GM18867 (cell line): ENCODE measurements at regions not wholly inside any gene's neighbourhood (a gene's known extent, or its start where the extent isn't known, plus 50 kb on each side); places are given as distances from the start of the nearest gene placed in this dataset.
"Not testable (repeated sequence)": the region's sequence is repeated elsewhere in the genome, so short reads cannot be mapped to it uniquely, and the experiment has no call there.

Experiments
- ATAC-seq: cut with Tn5 transposase; IDR thresholded peaks from one replicate; pipeline ENCODE4 v1.9.1; 2021; ENCODE audit warnings: mild to moderate bottlenecking, moderate library complexity; ENCODE audit not compliant: unreplicated experiment

DNA sequence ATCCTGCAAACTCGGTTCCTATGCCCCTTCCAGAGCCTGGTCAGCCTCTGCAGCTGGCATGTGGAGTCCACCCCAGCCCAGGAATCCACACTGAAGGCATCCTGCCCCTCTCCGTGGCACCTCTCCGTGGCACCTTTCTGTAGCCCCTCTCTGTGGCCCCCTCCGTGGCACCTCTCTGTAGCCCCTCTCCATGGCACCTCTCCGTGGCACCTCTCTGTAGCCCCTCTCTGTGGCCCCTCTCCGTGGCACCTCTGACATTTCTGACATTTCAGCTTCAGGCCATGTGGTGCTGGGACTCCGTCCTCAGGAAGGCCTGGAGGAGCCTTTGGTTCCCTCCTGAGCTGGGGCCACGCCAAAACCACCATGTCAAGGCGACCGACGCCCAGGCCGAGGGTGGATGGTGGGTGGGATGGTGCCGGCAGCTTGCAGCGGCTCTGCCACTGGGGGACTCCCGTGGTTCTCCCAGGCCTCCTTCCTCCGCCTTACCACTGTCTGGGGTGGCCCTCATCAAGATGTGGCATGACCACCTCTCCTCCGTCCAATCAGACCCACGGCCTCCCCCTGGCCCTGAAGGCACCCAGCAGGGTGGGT, 1518.5 kb downstream of the BRD1 start:
- no peak for ATAC-seq

DNA sequence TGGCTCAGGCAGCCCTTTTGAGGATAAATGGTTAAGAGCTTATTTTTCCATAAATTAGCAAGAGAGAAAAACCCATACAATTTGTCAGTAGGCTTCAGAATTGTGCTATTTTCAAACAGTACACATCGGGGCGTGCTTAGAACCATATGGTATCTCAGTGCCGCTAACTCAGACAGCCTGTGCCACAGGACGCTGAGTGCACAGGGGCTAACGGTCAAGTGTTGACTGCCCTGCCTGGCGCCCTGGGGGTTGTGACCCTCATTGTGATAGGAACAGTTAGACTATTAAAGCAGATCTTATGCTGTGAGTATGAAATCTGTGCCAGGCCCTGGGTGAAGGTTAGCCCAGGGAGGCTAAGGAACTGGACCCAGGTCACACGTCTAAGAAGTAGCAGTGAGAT, 1519.7 kb downstream of the BRD1 start:
- no peak for ATAC-seq

DNA sequence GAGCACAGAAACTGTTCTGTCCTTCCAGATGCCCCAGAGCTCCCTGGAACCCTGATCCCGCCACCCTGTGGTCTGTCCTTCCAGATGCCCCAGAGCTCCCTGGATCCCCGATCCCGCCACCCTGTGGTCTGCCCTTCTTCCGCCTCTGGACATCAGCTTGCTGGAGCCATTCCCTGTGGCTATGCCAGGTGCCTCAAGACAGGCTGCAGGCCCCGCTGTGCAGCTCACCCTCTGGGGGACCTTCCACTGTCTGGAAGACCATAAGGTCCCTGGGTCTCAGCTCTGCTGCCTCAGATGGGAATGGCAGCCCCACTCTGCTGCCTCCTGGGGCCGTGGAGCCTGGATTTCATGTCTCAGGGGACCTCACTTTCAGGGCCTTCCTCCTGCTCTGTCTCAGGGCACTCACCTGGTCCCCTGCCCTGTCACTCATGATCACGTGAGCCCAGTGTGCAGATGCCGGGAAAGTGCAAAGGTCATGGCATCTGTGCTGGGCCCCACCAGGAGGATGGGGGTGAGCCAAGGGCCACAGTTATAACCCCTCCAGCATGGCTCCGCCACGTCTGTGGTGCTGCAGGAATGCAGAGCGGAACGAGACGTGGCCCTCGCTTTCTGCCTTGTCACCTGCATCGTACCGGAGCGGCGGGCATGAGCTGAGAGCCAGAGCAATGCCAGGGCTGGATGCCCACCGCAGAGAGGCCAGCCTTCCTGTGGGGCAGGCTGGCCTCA, 1520.7 kb downstream of the BRD1 start:
- ATAC-seq, result no peak

DNA sequence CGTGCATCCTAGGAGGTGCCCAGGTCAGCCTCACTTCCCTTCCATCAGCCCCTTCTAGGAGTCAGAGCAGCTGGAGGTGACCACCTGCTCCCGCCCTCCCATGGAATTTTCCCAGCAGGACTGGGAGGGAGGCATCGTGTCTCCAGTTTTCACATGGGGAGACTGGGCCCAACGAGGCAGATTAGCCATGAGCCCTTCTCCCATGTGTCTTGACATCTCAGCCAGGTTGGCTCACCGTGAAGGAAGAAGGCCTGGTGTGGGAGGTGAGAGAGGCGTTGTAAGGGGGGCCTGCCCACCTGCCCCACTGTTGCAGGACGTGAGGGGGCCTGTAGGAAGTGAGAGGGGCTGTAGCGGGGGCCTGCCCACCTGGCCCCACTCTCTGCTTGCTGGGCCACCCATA, 1521.4 kb downstream of the BRD1 start:
- no peak for ATAC-seq

DNA sequence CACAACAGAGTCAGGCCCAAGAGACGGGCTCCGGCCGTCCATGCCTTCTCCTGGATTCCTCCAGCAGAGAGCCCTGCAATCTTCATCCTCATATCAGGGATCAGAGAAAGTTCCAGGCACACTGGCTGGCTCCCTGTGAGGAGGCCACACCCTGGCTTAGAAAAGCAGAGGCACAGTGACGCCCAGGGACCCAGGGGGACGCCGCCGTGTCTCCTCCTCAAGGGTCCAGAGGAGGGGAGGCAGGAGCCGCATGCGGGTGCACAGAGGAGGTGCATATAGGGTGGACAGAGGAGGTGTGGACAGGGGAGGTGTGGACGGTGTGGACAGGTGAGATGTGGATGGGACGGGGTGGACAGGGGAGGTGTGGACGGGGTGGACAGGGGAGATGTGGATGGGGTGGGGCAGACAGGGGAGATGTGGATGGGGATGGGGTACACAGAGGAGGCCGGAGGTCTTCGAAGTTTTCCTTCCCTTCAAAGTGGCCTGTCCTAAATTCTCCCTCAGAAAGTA, 1521.9 kb downstream of the BRD1 start:
- no peak for ATAC-seq

DNA sequence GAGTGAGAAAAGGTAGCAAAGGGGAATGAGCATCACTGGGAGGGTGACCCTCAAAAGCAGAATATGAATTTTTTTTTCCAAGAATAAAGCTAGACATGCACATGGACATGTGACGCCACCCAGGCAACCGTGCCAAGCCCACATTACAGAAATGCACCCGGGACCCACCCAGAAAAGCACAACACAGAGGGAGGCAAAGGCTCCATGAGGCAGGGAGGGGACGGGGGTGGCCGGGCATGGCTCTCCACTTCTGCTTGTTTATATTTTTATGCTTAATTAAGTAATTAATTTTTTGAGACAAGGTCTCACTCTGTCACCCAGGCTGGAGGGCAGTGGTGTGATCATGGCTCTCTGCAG, 1524.3 kb downstream of the BRD1 start:
- ATAC-seq, result no peak

DNA sequence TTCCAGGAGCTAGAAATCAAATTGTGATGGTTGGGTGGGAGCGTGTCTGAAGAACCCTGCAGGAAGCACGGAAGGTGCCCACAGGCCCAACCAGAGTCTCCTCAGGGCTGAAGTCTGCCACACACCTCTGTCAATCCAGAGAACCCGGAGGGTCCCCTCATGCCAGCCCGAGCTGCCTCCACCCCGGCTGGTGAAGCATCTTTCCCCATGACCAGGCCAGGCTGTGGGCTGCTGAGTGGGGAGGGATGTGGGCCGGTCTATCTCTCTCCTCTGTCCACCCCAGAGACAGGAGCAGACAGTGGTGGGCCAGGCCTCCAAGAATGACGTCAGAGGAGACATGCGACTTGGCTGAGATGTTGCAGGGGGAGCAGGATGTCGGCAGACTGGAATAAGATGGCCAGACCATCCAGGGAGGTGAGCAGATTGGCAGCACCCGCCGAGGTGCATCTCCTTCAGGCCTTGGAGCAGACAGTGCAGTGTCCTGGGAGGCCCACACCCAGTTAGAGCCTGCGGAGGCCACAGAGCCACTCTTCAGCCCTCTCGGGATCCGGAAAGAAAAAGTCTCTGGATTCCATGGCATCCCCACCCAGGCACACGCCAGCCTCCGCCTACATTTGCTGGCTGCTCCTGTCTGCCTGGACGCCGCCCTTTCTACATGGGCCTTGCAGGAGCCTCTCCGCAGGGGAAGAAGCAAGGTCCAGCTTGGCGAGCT, 1524.9 kb downstream of the BRD1 start:
- ATAC-seq, result no peak

DNA sequence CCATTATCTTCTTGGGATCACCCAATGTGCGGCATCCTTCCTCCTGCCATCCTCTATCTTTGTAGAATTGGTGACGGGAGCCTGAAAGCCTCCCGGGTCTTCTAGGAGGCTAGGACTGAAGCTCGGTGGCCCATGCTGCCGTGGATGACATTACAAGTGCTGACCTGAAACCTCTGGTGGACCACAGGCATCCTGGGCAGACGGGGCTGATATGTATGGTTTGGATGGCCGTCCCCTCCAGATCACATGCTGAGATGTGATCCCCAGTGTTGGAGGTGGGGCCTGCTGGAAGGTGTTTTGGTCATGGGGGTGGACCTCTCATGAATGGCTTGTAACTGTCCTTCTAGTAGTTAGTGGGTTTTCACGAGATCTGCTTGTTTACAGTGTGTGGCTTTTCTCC, 1525.8 kb downstream of the BRD1 start:
- ATAC-seq, result no peak

DNA sequence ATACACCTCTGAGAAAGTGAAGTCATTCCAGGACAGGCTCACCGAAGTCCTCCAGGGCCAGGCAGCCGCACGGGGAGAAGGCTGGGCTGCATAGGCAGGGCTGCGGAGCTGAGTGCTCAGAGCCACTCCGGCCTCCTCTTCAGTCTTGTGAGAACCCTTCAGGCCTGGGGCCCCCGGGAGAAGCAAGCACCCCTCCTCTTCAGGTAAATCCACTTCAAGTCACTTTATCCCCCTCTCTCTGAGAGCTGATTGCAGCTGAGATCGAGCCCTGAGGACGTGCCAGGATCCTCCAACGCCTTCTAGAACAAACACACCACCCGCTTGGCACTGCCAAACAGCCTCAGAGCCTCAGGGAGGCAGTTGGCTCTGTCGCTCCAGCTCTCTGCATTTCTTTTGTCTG, 1526.3 kb downstream of the BRD1 start:
- ATAC-seq, result no peak

DNA sequence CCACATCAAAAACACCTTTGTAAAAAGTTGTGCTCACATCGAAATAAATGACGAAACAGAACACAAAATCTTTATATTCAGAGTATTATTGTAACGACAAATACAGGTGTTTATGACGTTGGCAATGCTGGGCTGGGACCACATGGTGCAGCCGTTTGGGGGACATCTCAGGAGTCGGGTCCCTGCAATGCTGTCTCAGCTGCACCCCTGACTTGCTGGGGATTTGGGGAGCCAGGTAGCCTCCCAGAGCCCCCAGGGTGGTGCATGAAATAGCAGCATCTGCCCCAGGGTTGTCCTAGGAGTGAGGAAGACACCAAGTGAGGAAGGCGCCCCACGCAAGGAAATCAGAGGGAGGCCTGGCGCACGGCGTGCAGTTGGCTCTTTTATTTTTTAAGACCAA, 1526.8 kb downstream of the BRD1 start:
- ATAC-seq, result no peak

DNA sequence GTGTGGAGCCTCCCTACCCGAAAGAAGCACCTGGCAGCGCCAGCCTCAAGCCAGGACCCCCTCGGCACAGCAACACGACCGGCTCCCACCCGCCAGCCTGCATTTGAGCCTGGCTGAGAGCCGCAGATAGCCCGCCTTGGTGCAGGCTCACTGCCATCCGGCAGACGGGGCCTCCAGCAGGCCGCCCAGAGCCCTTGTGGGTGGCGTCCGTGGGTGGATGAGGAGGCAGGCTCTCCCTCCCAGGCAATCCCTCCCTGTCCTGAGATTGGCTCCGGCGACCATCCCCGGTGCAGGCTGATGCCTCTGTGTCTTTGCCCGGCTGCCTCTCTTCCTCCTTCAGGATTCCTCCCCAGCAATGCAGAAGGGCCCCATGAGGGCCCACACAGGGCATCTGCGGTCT, 1527.9 kb downstream of the BRD1 start:
- no peak for ATAC-seq

DNA sequence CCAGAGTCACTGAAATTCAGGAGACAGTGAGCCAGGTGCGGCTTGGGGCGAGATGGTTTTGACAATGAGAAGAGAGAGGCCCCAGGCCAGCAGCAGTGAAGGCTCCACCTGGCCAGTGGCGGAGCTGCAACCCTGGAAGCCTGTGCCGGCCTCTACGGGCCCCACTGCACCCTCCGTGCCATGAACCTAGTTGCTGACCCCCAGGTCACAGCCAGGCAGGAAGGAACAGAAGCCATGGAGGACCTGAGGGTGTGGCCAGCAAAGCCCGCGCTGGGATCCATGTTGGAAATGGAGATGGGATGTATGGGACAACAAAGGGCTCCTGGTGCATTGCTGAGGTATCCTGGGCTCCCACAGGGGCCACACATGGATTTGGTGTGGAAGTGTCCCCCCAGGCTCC, 1528.5 kb downstream of the BRD1 start:
- ATAC-seq, result no peak

DNA sequence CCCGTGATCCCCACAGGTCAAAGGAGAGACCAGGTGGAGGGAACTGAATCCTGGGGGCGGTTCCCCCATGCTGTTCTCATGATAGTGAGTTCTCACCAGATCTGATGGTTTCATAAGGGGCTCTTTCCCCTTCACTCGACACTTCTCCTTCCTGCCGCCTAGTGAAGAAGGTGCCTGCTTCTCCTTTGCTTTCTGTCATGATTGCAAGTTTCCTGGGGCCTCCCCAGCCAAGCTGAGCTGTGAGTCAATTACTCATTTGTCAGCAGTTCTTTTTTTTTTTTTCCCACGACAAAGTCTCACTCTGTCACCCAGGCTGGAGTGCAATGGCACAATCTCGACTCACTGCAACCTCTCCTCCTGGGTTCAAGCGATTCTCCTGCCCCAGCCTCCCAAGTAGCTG, 1530.4 kb downstream of the BRD1 start:
- no peak for ATAC-seq

DNA sequence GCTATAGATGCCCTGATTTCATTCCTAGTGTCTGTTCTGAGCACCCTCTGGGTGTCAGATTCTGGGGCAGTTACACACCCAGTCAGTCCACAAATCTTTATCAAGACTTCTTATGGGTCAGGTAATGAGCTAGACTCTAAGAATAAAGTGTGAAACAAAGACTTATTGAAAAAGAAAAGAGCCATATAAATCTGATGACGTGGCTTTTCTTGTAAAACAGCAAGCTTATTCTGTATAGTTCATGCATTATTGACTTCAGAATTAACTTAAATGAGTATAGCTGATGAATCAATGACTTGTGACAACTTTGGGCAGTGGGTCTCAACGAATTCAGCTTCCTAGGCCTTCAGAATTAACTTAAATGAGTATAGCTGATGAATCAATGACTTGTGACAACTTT, 1527.5 kb downstream of the TBC1D22A start:
- not testable (repeated sequence) for ATAC-seq

DNA sequence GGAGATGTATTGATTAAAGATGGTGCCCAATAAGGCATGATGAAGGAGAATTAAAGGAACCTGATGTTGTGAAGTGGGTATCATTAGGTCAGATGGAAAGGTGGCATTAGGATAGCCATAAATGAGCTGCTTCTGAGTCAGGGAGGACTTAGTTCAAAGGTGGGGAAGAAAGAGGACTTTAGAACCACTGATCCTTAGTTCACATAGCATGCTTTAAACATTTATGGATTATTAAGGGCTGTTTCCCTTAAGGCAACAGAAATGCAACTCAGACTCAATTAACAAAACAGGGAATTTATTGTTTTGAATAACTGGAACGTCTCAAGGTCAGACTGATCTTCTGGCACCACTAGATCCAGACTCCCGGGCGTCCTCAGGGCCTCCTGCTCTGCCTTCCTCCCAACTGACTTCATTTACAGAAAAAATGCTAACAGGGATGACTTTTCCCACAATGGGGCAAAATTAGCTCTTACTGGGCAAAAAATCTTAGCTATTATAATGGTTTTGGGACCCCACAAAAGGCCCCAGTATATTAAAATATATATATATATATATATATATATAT, 1526.0 kb downstream of the TBC1D22A start:
- no peak for ATAC-seq

DNA sequence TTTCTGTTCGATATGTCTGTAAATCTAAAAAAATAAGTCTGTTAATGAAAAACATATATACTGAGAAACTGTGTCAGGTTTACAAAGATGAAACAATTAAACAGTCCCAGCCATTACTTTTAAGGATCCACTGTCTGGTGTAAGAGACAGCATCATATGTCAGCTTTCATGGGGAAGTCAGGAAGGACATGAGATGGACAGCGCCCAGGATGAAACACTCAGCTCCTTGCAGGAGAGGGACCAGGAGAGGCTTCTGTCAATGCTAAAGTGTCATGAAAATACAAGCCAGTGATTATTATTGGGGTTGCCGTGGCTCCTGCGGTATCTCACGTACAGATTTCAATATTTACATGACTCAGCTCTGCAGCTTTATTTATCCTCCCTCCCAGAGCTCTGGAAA, 1524.6 kb downstream of the TBC1D22A start:
- ATAC-seq, result no peak

DNA sequence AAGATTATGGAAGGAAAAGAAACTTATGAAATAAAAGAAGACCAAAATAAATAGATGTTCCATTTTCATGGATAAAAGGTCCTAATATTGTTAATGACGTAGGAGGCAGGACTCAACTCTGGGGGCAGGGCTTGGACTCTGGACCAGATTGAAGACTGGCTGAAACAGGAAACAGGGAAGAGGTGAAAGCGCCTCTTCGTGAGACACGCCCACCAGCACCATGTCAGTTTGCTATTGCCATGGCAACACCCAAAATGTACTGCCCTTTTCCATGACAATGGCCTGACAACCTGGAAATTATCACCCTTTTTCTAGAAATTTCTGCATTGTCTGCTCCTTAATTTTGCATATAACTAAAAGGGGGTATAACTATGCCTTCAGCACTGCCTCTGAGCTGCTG, 1522.2 kb downstream of the TBC1D22A start:
- no peak for ATAC-seq

DNA sequence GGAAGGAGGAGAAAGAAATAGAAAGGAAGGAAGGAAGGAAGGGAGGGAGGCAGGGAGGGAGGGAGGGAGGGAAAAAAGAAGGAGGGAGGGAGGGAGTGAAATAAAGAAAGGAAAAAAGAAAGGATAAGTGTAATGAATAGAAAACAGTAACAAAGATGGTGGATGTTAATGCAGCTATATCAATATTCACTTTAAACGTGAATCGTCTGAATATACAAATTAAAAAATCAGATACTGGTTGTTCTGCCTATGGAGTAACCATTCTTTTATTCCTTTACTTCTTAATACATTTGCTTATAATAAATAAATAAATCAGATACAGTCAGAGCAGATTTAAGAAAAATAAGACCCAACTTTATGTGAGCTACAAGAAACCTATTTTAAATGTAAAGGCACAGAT, 1520.4 kb downstream of the TBC1D22A start:
- ATAC-seq, result no peak

DNA sequence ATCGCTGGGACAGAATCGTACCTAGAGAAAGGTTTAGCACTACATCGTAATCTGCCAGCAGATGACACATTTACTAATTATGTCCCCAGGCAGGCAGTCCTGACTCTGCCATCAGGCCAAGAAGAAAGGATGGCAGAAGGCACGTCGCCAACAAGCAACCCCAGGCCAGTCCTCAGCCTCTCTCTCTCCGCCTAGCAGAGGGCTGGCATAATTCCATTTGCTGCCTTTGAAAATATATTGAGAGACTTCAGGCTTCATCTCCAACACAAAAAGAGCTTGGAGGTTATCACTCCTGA, 1517.0 kb downstream of the TBC1D22A start:
- no peak for ATAC-seq

DNA sequence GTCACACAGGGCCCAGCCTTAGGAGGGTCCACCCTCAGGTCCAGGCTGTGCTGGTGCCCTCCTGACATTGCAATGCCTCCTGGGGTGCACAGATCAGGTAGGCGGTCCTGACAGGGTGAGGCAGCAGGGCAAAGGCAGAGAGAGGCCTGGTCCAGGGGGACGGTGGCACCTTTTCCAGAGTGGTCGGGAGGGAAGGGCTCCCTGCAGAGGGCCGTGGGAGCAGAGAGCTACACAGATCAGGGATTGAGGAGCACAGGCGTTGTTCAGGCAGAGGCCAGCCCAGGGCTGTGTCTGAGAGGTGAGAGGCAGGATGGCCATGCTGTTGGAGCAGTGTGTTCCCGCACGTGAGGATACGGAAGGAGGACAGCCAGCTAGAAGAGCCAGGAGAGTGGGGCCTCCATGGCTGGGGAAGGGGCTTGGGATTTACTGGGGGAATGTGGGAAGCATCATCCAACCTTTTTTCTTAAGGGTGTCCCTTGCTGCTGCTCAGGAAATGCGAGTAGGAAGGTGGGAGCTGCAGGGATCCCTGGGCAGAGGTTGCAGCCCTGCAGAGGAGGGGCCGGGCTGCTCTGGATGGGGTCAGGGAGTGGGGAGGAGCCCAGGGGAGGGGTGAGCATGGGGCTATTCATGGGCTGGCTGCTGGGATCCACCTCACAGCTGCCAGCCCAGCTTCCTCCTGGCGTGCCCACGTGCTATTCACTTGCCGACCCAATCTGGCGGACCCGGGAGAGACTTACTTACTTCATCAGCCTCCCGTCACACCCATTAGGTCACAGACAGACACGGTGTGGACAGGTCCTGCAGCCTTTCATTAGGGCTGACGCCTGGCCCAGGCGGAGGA, 1516.4 kb downstream of the TBC1D22A start:
- ATAC-seq, result no peak

DNA sequence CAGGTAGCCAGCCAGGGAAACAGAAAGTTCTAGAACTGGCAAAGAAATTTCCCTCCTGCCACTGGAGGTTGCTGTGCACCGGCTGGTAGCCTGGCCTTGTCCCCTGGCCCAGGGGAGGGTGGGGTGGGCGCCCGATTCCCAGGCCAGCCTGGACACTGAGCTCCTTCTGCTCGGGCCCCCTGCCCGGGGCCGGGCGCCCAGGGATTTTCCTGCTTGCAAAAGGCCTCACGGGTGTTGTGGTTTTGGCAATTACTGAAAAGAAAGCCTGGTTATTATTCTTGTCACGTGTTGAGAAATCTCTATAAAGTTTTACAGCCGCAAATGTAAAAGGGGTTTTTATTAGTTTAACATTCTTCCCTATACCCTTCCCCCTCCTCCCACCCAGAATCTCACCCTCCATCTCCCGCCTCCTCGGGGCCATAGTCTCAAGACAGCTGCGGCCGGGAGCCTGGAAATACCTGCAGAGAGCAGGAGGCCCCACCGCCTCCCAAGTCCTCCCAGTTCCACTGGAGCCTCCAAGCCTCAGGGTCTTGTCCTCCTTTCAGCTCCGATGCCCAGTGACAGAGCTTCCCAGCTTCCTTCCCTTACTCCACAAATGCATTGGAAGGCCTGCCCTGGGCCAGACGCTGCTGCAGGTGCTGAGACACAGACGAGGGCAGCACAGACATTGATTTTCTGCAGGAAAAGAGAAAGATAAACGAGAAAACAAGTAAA, 1515.6 kb downstream of the TBC1D22A start:
- ATAC-seq, result no peak
